ENCODE measurements at regions not wholly inside any gene's neighbourhood (a gene's known extent, or its start where the extent isn't known, plus 50 kb on each side); places are given as distances from the start of the nearest gene placed in this dataset.
"Not testable (repeated sequence)": the region's sequence is repeated elsewhere in the genome, so short reads cannot be mapped to it uniquely, and the experiment has no call there.

DNA sequence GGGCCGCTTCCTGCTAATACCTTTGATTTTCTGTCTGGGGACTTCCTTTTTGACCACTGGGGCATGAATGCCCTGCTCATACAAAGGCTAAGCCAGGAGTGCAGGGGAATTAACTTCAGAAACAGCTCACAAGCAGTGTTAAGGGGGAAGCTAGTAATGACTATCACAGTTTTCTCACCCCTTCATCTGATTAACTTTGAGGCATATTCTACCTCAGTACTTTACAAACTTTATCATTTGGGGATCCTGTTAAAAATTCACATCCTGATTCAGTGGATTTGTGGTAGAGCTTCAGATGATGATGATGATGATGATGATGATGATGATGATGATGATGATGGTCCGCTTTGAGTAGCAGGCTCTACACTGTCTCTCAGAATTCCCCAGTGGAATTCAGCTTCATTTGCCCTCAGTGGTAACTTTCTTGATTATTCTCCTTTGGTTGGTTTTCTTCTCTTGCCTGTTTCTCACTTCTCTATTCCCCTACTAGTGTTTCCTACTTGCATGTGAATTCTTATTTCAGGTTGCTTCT, 78.4 kb upstream of the TMEM170B start:
- Histone ChIP-seq H3K4me3 (ENCODE audit: severe bottlenecking) (no peak overlapping the region), H3K4me1 (ENCODE audit: insufficient read depth, poor library complexity, severe bottlenecking) (no peaks in the 10 kb centered on the region), H3K27ac (ENCODE audit: poor library complexity, severe bottlenecking) (no peak overlapping the region), H3K36me3 (ENCODE audit: low read depth) (no peaks in the 10 kb centered on the region), H3K27me3 (ENCODE audit: insufficient read depth, poor library complexity, severe bottlenecking) (no peaks in the 10 kb centered on the region), H3K9me3 (ENCODE audit: severe bottlenecking) (no peaks in the 10 kb centered on the region)
- DNase-seq (ENCODE audit: low spot score): no peak
- TF ChIP-seq, protein P1, sequence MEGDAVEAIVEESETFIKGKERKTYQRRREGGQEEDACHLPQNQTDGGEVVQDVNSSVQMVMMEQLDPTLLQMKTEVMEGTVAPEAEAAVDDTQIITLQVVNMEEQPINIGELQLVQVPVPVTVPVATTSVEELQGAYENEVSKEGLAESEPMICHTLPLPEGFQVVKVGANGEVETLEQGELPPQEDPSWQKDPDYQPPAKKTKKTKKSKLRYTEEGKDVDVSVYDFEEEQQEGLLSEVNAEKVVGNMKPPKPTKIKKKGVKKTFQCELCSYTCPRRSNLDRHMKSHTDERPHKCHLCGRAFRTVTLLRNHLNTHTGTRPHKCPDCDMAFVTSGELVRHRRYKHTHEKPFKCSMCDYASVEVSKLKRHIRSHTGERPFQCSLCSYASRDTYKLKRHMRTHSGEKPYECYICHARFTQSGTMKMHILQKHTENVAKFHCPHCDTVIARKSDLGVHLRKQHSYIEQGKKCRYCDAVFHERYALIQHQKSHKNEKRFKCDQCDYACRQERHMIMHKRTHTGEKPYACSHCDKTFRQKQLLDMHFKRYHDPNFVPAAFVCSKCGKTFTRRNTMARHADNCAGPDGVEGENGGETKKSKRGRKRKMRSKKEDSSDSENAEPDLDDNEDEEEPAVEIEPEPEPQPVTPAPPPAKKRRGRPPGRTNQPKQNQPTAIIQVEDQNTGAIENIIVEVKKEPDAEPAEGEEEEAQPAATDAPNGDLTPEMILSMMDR (IDR thresholded peaks at IDR 0.05; ENCODE audit: poor library complexity, severe bottlenecking): no peak
- ATAC-seq (ENCODE audit: low read depth): no peak

DNA sequence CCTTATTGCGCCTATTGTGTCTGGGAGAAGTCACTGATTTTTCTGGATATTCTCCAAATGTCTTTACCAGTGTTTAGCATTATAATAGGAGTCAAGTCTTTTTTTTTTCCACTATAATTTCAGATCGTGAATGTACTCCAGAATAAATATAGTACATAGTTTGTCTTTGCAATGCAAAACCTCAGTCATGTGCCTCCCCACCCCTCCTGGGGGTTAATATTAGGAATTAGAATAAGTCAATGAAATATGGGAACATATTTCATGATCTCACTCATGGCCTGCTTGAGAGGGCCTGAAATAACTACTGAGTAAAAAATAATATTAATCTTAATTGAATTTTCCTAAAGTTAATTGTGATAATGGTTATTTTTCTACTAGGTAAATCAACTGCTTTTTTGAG, 79.0 kb upstream of the TMEM170B start:
- Histone ChIP-seq H3K27ac (ENCODE audit: poor library complexity, severe bottlenecking) (no peak overlapping the region), H3K4me3 (ENCODE audit: severe bottlenecking) (no peak overlapping the region), H3K9me3 (ENCODE audit: severe bottlenecking) (no peaks in the 10 kb centered on the region), H3K36me3 (ENCODE audit: low read depth) (no peaks in the 10 kb centered on the region), H3K4me1 (ENCODE audit: insufficient read depth, poor library complexity, severe bottlenecking) (no peaks in the 10 kb centered on the region), H3K27me3 (ENCODE audit: insufficient read depth, poor library complexity, severe bottlenecking) (no peaks in the 10 kb centered on the region)
- ATAC-seq (ENCODE audit: low read depth) (no peak), DNase-seq (ENCODE audit: low spot score) (no peak)
- TF ChIP-seq, protein P1 (IDR thresholded peaks at IDR 0.05; ENCODE audit: poor library complexity, severe bottlenecking): no peak

DNA sequence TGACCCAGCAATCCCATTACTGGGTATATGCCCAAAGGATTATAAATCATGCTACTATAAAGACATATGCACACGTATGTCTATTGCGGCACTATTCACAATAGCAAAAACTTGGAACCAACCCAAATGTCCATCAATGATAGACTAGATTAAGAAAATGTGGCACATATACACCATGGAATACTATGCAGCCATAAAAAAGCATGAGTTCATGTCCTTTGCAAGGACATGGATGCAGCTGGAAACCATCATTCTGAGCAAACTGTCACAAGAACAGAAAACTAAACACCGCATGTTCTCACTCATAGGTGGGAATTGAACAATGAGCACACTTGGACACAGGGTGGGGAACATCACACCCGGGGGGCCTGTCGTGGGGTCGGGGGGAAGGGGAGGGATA, 80.1 kb upstream of the TMEM170B start:
- H3K36me3 ChIP-seq (ENCODE audit: low read depth): not testable (repeated sequence)

DNA sequence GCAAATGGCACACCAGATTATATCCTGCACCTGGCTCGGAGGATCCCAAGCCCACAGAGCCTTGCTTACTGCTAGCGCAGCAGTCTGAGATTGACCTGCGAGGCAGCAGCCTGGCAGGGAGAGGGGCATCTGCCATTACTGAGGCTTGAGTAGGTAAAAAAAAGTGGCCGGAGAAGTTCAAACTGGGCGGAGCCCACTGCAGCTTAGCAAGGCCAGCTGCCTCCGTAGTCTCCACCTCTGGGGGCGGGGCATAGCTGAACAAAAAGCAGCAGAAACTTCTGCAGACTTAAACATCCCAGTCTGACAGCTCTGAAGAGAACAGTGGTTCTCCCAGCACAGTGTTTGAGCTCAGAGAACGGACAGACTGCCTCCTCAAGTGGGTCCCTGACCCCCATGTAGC, 85.4 kb upstream of the TMEM170B start:
- not testable (repeated sequence) for H3K4me3 ChIP-seq (ENCODE audit: severe bottlenecking); DNase-seq (ENCODE audit: low spot score); H3K9me3 ChIP-seq (ENCODE audit: severe bottlenecking)

More for the DNA sequence above, 80.1 kb upstream of the TMEM170B start:
- ATAC-seq (ENCODE audit: low read depth); H3K4me3 ChIP-seq (ENCODE audit: severe bottlenecking); H3K27ac ChIP-seq (ENCODE audit: poor library complexity, severe bottlenecking); DNase-seq (ENCODE audit: low spot score); H3K27me3 ChIP-seq (ENCODE audit: insufficient read depth, poor library complexity, severe bottlenecking); H3K9me3 ChIP-seq (ENCODE audit: severe bottlenecking); H3K4me1 ChIP-seq (ENCODE audit: insufficient read depth, poor library complexity, severe bottlenecking): not testable (repeated sequence)

DNA sequence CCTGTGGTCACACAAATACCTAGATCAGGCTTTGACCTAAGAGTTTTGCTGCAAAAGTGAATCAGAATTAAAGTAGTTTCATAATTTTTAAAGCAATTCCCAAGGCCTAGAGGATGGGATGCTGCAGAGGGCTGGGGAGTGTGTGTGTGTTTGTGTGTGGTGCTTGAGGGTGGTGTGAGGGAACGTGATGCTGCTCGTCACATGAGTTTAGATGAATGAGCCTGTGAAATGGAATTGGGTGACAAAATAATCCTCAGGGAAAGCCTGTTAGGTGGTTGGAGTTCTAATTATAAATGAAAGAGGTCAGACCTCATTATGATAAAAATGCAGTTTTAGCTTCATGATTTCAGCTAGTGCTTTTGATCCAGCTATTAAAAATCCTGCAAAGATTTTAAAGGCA, 87.5 kb upstream of the TMEM170B start:
- Histone ChIP-seq H3K4me1 (ENCODE audit: insufficient read depth, poor library complexity, severe bottlenecking) (no peaks in the 10 kb centered on the region), H3K4me3 (ENCODE audit: severe bottlenecking) (no peak overlapping the region), H3K9me3 (ENCODE audit: severe bottlenecking) (peaks cover 2% of the 10 kb centered on the region), H3K27me3 (ENCODE audit: insufficient read depth, poor library complexity, severe bottlenecking) (no peaks in the 10 kb centered on the region), H3K36me3 (ENCODE audit: low read depth) (no peaks in the 10 kb centered on the region), H3K27ac (ENCODE audit: poor library complexity, severe bottlenecking) (no peak overlapping the region)
- TF ChIP-seq, protein P1 (IDR thresholded peaks at IDR 0.05; ENCODE audit: poor library complexity, severe bottlenecking): no peak
- DNase-seq (ENCODE audit: low spot score): no peak
- ATAC-seq (ENCODE audit: low read depth): no peak

More for the DNA sequence above, 85.4 kb upstream of the TMEM170B start:
- H3K36me3 ChIP-seq (ENCODE audit: low read depth); H3K4me1 ChIP-seq (ENCODE audit: insufficient read depth, poor library complexity, severe bottlenecking); ATAC-seq (ENCODE audit: low read depth); H3K27me3 ChIP-seq (ENCODE audit: insufficient read depth, poor library complexity, severe bottlenecking); H3K27ac ChIP-seq (ENCODE audit: poor library complexity, severe bottlenecking): not testable (repeated sequence)

DNA sequence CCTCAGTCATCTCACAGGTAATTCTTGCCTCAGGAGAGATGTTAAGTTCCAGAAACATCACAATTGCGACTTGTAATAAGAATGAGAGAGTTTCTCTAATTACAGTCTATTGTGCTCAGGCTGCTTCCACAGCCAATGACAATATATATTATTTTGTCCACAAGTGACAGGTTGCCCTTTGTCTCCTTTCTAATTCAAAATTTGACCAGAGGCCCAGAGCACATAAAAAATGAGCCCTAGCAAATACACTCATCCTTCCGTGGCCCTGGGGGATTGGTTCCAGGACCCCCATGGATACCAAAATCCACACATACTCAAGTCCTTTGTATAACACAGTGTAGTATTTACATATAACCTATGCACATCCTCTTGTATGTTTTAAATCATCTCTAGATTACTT, 88.1 kb upstream of the TMEM170B start:
- no peak for ATAC-seq (ENCODE audit: low read depth)
- DNase-seq (ENCODE audit: low spot score): no peak

More for the DNA sequence above, 88.1 kb upstream of the TMEM170B start:
- TF ChIP-seq, protein P1 (IDR thresholded peaks at IDR 0.05; ENCODE audit: poor library complexity, severe bottlenecking): no peak
- Histone ChIP-seq H3K9me3 (ENCODE audit: severe bottlenecking) (peaks cover 2% of the 10 kb centered on the region), H3K4me3 (ENCODE audit: severe bottlenecking) (no peak overlapping the region), H3K27ac (ENCODE audit: poor library complexity, severe bottlenecking) (no peak overlapping the region), H3K36me3 (ENCODE audit: low read depth) (no peaks in the 10 kb centered on the region), H3K27me3 (ENCODE audit: insufficient read depth, poor library complexity, severe bottlenecking) (no peaks in the 10 kb centered on the region), H3K4me1 (ENCODE audit: insufficient read depth, poor library complexity, severe bottlenecking) (no peaks in the 10 kb centered on the region)
